ENCODE measurements at regions not wholly inside any gene's neighbourhood (a gene's known extent, or its start where the extent isn't known, plus 50 kb on each side); places are given as distances from the start of the nearest gene placed in this dataset.
"Not testable (repeated sequence)": the region's sequence is repeated elsewhere in the genome, so short reads cannot be mapped to it uniquely, and the experiment has no call there.

DNA sequence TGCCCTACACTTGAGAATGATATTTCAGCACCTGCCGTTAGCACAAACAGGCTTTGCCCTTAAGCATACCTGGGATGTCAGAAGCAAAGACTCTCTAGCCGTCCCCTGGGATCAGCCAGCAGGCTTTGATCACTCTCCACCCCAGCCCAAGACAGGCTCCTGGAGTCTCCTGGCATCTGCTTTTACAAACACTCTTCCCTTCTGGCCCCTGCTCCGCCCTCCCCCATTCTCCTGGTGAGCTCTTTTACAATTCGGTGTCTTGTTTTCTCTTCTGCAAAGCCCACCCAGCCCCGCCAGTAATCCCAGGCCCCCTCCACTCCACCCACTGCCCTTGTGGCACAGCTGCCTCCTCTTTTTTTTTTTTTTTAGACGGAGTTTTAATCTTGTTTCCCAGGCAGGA, 50.4 kb downstream of the KATNIP start:
- Histone ChIP-seq H2BK120ac (ENCODE audit: low read depth, low read length) (no peak overlapping the region), H3K56ac (ENCODE audit: low read length) (no peak overlapping the region)

DNA sequence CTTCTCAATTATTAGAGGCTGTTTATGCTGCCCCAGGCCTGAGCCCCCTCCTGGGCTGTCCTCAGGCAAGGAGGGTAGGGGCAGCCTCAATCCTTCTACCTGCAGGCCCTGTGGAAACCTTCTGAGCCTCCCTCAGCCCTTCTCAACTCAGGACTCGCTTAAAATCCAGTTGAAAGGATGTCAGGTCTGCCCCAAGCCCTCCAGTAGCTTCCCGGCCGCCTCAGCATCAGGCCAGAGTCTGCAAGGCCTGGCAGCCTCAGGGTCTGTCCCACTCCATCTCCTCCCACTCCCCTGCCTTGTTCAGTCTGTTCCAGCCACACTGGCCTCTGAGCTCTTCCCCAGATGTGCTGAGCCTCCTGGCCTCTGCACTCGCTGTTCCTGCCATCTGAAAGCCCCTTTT, 52.2 kb downstream of the KATNIP start:
- Histone ChIP-seq H3K27me3 (ENCODE audit: insufficient read depth, low read length, poor library complexity) (no peaks in the 10 kb centered on the region), H3K4me2 (ENCODE audit: low read length) (no peak overlapping the region), H3K23ac (ENCODE audit: low read length) (no peak overlapping the region), H3K9ac (ENCODE audit: low read length) (no peak overlapping the region), H3K4me3 (ENCODE audit: low read length) (no peak overlapping the region), H2BK120ac (ENCODE audit: low read depth, low read length) (no peak overlapping the region), H3K4ac (ENCODE audit: low read depth, low read length) (no peak overlapping the region), H3K79me2 (ENCODE audit: control insufficient read depth, insufficient read depth, low read length) (no peaks in the 10 kb centered on the region), H3K27ac (ENCODE audit: low read depth, low read length) (no peak overlapping the region), H4K8ac (ENCODE audit: low read depth, low read length) (no peak overlapping the region), H3K4me1 (ENCODE audit: control insufficient read depth, low read depth, low read length) (peaks cover 5% of the 10 kb centered on the region), H3K36me3 (ENCODE audit: control insufficient read depth, insufficient read depth, low read length) (no peaks in the 10 kb centered on the region), H3K18ac (ENCODE audit: low read length) (no peak overlapping the region), H2BK15ac (replicated peaks; ENCODE audit: low read depth) (no peak overlapping the region), H3K56ac (ENCODE audit: low read length) (no peak overlapping the region), H2AK5ac (ENCODE audit: low read length) (no peak overlapping the region), H2BK5ac (ENCODE audit: low read length) (no peak overlapping the region), H3K79me1 (ENCODE audit: low read length) (no peaks in the 10 kb centered on the region), H4K5ac (ENCODE audit: low read length) (no peak overlapping the region)
- DNase-seq, result no peak
- no CpG with 5 or more reads among the region's 4 CpGs for WGBS (ENCODE audit: extremely low coverage, insufficient coverage, low lambda C conversion rate)

More for the DNA sequence above, 50.4 kb downstream of the KATNIP start:
- no peaks in the 10 kb centered on the region for H3K79me2 ChIP-seq (ENCODE audit: control insufficient read depth, insufficient read depth, low read length)
- no CpG with 5 or more reads among the region's 6 CpGs for WGBS (ENCODE audit: extremely low coverage, insufficient coverage, low lambda C conversion rate)
- H3K79me1 ChIP-seq (ENCODE audit: low read length), result no peaks in the 10 kb centered on the region
- no peak overlapping the region for H2BK5ac ChIP-seq (ENCODE audit: low read length)
- H2BK15ac ChIP-seq (replicated peaks; ENCODE audit: low read depth), result no peak overlapping the region
- no peak overlapping the region for H2AK5ac ChIP-seq (ENCODE audit: low read length)
- no peaks in the 10 kb centered on the region for H3K36me3 ChIP-seq (ENCODE audit: control insufficient read depth, insufficient read depth, low read length)
- no peak overlapping the region for H3K4me3 ChIP-seq (ENCODE audit: low read length)
- H3K9ac ChIP-seq (ENCODE audit: low read length), result no peak overlapping the region
- H4K8ac ChIP-seq (ENCODE audit: low read depth, low read length), result no peak overlapping the region
- H4K5ac ChIP-seq (ENCODE audit: low read length), result no peak overlapping the region
- no peaks in the 10 kb centered on the region for H3K27me3 ChIP-seq (ENCODE audit: insufficient read depth, low read length, poor library complexity)
- no peak overlapping the region for H3K4me2 ChIP-seq (ENCODE audit: low read length)
- no peak overlapping the region for H3K4ac ChIP-seq (ENCODE audit: low read depth, low read length)
- H3K27ac ChIP-seq (ENCODE audit: low read depth, low read length), result no peak overlapping the region
- H3K18ac ChIP-seq (ENCODE audit: low read length), result no peak overlapping the region
- H3K23ac ChIP-seq (ENCODE audit: low read length), result no peak overlapping the region
- H3K4me1 ChIP-seq (ENCODE audit: control insufficient read depth, low read depth, low read length), result peaks cover 5% of the 10 kb centered on the region
- DNase-seq, result peak; percentile 41

DNA sequence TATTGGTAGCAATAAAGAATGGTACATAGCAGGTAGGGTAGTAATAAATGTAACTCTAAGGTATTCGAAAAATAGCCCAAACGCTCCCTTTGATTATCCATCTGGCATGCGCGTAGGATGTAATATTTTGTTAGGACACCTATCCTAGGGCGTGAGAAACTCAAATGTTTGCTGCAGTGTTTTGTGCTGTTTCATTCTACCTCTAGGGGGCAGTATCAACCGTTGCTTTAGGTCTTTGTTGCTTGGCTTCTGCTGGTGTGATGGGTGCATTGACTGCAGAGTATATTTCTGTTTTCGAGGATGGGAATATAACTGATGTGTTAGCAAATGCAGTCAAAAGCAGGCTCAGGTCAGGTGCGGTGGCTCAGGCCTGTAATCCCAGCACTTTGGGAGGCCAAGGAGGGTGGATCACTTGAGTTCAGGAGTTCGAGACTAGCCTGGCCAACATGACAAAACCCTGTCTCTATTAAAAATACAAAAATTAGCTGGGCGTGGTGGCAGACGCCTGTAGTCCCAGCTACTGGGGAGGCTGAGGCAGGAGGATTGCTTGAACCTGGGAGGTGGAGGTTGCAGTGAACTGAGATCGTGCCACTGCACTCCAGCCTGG, 55.7 kb downstream of the KATNIP start:
- not testable (repeated sequence) for H2AK5ac ChIP-seq (ENCODE audit: low read length); H3K18ac ChIP-seq (ENCODE audit: low read length); H3K56ac ChIP-seq (ENCODE audit: low read length); H3K4me3 ChIP-seq (ENCODE audit: low read length); H2BK5ac ChIP-seq (ENCODE audit: low read length); H3K4ac ChIP-seq (ENCODE audit: low read depth, low read length); H3K9ac ChIP-seq (ENCODE audit: low read length); H4K5ac ChIP-seq (ENCODE audit: low read length); H4K8ac ChIP-seq (ENCODE audit: low read depth, low read length); H2BK15ac ChIP-seq (replicated peaks; ENCODE audit: low read depth); H3K27me3 ChIP-seq (ENCODE audit: insufficient read depth, low read length, poor library complexity); H3K36me3 ChIP-seq (ENCODE audit: control insufficient read depth, insufficient read depth, low read length); H3K4me2 ChIP-seq (ENCODE audit: low read length); H3K23ac ChIP-seq (ENCODE audit: low read length); H2BK120ac ChIP-seq (ENCODE audit: low read depth, low read length); H3K27ac ChIP-seq (ENCODE audit: low read depth, low read length); H3K79me2 ChIP-seq (ENCODE audit: control insufficient read depth, insufficient read depth, low read length); H3K79me1 ChIP-seq (ENCODE audit: low read length); H3K4me1 ChIP-seq (ENCODE audit: control insufficient read depth, low read depth, low read length)
- no CpG with 5 or more reads among the region's 12 CpGs for WGBS (ENCODE audit: extremely low coverage, insufficient coverage, low lambda C conversion rate)
- peak; percentile 73 for DNase-seq

DNA sequence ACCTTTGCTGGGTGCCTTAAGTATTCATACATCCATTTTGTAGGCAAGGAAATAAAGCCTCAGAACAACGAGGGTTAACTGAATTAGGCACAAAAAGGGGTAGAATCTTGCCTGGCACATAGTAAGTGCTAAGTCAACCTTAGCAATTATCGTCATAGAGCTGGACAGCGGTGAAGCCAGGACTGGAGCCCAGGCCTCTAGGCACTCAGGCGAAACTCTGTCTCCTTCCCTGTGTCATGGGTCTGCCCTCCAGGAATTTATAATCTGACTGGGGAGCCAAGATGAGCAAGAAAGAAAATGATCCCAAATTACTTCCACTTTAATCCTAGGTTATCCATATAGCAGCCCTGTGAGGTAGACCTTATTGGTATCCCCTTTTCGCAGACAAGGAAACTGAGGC, 61.4 kb downstream of the KATNIP start:
- no peak overlapping the region for H3K23ac ChIP-seq (ENCODE audit: low read length)
- no peak overlapping the region for H2BK5ac ChIP-seq (ENCODE audit: low read length)
- H3K27me3 ChIP-seq (ENCODE audit: insufficient read depth, low read length, poor library complexity), result no peaks in the 10 kb centered on the region
- H3K36me3 ChIP-seq (ENCODE audit: control insufficient read depth, insufficient read depth, low read length), result no peaks in the 10 kb centered on the region
- no peak overlapping the region for H4K5ac ChIP-seq (ENCODE audit: low read length)
- no peak overlapping the region for H2BK15ac ChIP-seq (replicated peaks; ENCODE audit: low read depth)
- DNase-seq, result no peak
- H3K56ac ChIP-seq (ENCODE audit: low read length), result no peak overlapping the region
- no peak overlapping the region for H4K8ac ChIP-seq (ENCODE audit: low read depth, low read length)
- no peak overlapping the region for H3K9ac ChIP-seq (ENCODE audit: low read length)
- H2AK5ac ChIP-seq (ENCODE audit: low read length), result no peak overlapping the region
- no peak overlapping the region for H3K4ac ChIP-seq (ENCODE audit: low read depth, low read length)
- H3K4me3 ChIP-seq (ENCODE audit: low read length), result no peak overlapping the region
- no peaks in the 10 kb centered on the region for H3K79me1 ChIP-seq (ENCODE audit: low read length)
- no peak overlapping the region for H3K27ac ChIP-seq (ENCODE audit: low read depth, low read length)
- H2BK120ac ChIP-seq (ENCODE audit: low read depth, low read length), result no peak overlapping the region
- no peak overlapping the region for H3K18ac ChIP-seq (ENCODE audit: low read length)
- no peak overlapping the region for H3K4me2 ChIP-seq (ENCODE audit: low read length)
- H3K79me2 ChIP-seq (ENCODE audit: control insufficient read depth, insufficient read depth, low read length), result no peaks in the 10 kb centered on the region
- peaks cover 2% of the 10 kb centered on the region for H3K4me1 ChIP-seq (ENCODE audit: control insufficient read depth, low read depth, low read length)
- no CpG with 5 or more reads among the region's 5 CpGs for WGBS (ENCODE audit: extremely low coverage, insufficient coverage, low lambda C conversion rate)

DNA sequence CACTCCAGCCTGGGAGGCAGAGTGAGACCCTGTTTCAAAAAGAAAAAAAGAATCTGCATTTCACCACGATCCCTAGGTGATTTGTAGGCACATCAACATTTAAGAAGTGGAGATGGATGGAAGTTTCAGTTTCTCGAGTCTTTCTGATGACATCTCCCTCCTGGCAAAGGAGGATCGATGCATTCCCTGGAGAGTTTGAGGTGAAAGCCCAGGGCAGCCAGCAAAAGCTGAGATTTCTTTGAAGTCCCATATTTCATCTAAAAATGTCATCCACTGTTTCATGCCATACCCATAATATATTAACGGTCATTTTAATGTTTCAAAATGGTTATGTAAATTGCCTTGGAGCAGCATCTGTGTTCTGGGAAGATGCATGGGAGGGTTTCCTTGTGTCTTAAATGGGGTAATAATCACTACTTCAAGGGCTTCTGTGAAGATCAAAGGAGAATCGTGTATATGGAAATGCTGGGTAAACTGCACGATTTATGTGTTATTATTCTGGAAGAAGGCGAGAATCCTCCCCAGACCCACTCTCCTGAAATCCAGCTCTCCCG, 63.4 kb downstream of the KATNIP start:
- Histone ChIP-seq H3K56ac (ENCODE audit: low read length) (no peak overlapping the region), H3K27ac (ENCODE audit: low read depth, low read length) (no peak overlapping the region)

DNA sequence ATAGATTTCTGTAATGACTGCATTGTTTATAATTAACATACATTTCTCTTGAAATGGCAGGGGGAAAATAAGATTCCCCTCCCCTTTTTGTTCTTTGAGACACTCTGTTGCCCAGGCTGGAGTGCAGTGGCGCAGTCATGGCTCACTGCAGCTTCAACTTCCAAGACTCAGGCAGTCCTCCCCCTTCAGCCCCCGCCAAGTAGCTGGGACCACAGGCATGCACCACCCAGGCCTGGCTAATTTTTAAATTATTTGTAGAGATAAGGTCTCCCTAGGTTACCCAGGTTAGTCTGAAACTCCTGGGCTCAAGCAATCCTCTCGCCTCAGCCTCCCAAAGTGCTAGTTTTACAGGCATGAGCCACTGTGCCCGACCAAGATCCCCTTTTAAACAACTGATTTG, 67.7 kb downstream of the KATNIP start:
- H3K18ac ChIP-seq (ENCODE audit: low read length), result no peak overlapping the region
- no peak overlapping the region for H3K4me2 ChIP-seq (ENCODE audit: low read length)
- no peak overlapping the region for H2AK5ac ChIP-seq (ENCODE audit: low read length)
- peaks cover 3% of the 10 kb centered on the region for H3K4me1 ChIP-seq (ENCODE audit: control insufficient read depth, low read depth, low read length)
- no peaks in the 10 kb centered on the region for H3K36me3 ChIP-seq (ENCODE audit: control insufficient read depth, insufficient read depth, low read length)
- H3K56ac ChIP-seq (ENCODE audit: low read length), result no peak overlapping the region
- H3K4ac ChIP-seq (ENCODE audit: low read depth, low read length), result no peak overlapping the region
- WGBS (ENCODE audit: extremely low coverage, insufficient coverage, low lambda C conversion rate), result no CpG with 5 or more reads among the region's 4 CpGs
- no peak overlapping the region for H3K4me3 ChIP-seq (ENCODE audit: low read length)
- no peak overlapping the region for H4K5ac ChIP-seq (ENCODE audit: low read length)
- no peaks in the 10 kb centered on the region for H3K79me1 ChIP-seq (ENCODE audit: low read length)
- H2BK120ac ChIP-seq (ENCODE audit: low read depth, low read length), result no peak overlapping the region
- no peak overlapping the region for H3K27ac ChIP-seq (ENCODE audit: low read depth, low read length)
- H3K23ac ChIP-seq (ENCODE audit: low read length), result no peak overlapping the region
- no peaks in the 10 kb centered on the region for H3K27me3 ChIP-seq (ENCODE audit: insufficient read depth, low read length, poor library complexity)
- no peak overlapping the region for H4K8ac ChIP-seq (ENCODE audit: low read depth, low read length)
- no peak overlapping the region for H3K9ac ChIP-seq (ENCODE audit: low read length)
- no peak for DNase-seq
- no peak overlapping the region for H2BK15ac ChIP-seq (replicated peaks; ENCODE audit: low read depth)
- H3K79me2 ChIP-seq (ENCODE audit: control insufficient read depth, insufficient read depth, low read length), result no peaks in the 10 kb centered on the region
- no peak overlapping the region for H2BK5ac ChIP-seq (ENCODE audit: low read length)

More for the DNA sequence above, 63.4 kb downstream of the KATNIP start:
- Histone ChIP-seq H3K36me3 (ENCODE audit: control insufficient read depth, insufficient read depth, low read length) (no peaks in the 10 kb centered on the region), H2BK15ac (replicated peaks; ENCODE audit: low read depth) (no peak overlapping the region), H2AK5ac (ENCODE audit: low read length) (no peak overlapping the region), H3K79me1 (ENCODE audit: low read length) (no peaks in the 10 kb centered on the region), H3K4me2 (ENCODE audit: low read length) (no peak overlapping the region), H4K5ac (ENCODE audit: low read length) (no peak overlapping the region), H3K4me3 (ENCODE audit: low read length) (no peak overlapping the region), H3K4me1 (ENCODE audit: control insufficient read depth, low read depth, low read length) (peaks cover 2% of the 10 kb centered on the region), H2BK120ac (ENCODE audit: low read depth, low read length) (no peak overlapping the region), H3K4ac (ENCODE audit: low read depth, low read length) (no peak overlapping the region), H3K9ac (ENCODE audit: low read length) (no peak overlapping the region), H2BK5ac (ENCODE audit: low read length) (no peak overlapping the region), H3K27me3 (ENCODE audit: insufficient read depth, low read length, poor library complexity) (no peaks in the 10 kb centered on the region), H3K18ac (ENCODE audit: low read length) (no peak overlapping the region), H3K79me2 (ENCODE audit: control insufficient read depth, insufficient read depth, low read length) (no peaks in the 10 kb centered on the region), H4K8ac (ENCODE audit: low read depth, low read length) (no peak overlapping the region), H3K23ac (ENCODE audit: low read length) (no peak overlapping the region)
- no CpG with 5 or more reads among the region's 8 CpGs for WGBS (ENCODE audit: extremely low coverage, insufficient coverage, low lambda C conversion rate)
- no peak for DNase-seq
